ENCODE measurements at regions not wholly inside any gene's neighbourhood (a gene's known extent, or its start where the extent isn't known, plus 50 kb on each side); places are given as distances from the start of the nearest gene placed in this dataset.
A peak's percentile ranks its signal among the peaks of the same experiment; 100 is the strongest.

GRCh38 chr4:110296892-110297291 lies 98.5 kb upstream of the ELOVL6 start:
- H3K4me3 Mint-ChIP-seq (ENCODE audit: low read depth): no peak overlapping the region
- peaks cover 13% of the 10 kb centered on the region for H3K27me3 Mint-ChIP-seq (ENCODE audit: low read depth)
- H3K4me1 Mint-ChIP-seq (ENCODE audit: low read depth): peaks cover 14% of the 10 kb centered on the region
- no peak for DNase-seq (ENCODE audit: low spot score)
- H3K27ac Mint-ChIP-seq: no peak overlapping the region
- intact Hi-C loops (cut with micrococcal nuclease): loop anchor here (1.0 kb wide), 1 partner anchor 10 kb away; no protein-coding TSS in a partner anchor
- no peaks in the 10 kb centered on the region for H3K36me3 Mint-ChIP-seq (ENCODE audit: low read depth)
- H3K9me3 Mint-ChIP-seq: no peaks in the 10 kb centered on the region

GRCh38 chr4:110294165-110294564 lies 95.8 kb upstream of the ELOVL6 start:
- Mint-ChIP-seq H3K27ac (no peak overlapping the region), H3K4me1 (ENCODE audit: low read depth) (peaks cover 14% of the 10 kb centered on the region), H3K9me3 (no peaks in the 10 kb centered on the region), H3K4me3 (ENCODE audit: low read depth) (no peak overlapping the region), H3K27me3 (ENCODE audit: low read depth) (peaks cover 21% of the 10 kb centered on the region), H3K36me3 (ENCODE audit: low read depth) (no peaks in the 10 kb centered on the region)
- no peak for DNase-seq (ENCODE audit: low spot score)
- intact Hi-C loops (cut with micrococcal nuclease): no loop called here

GRCh38 chr4:110292994-110293744 lies 94.8 kb upstream of the ELOVL6 start:
- Mint-ChIP-seq H3K4me3 (ENCODE audit: low read depth) (no peak overlapping the region), H3K9me3 (no peaks in the 10 kb centered on the region), H3K36me3 (ENCODE audit: low read depth) (no peaks in the 10 kb centered on the region), H3K27ac (no peak overlapping the region), H3K27me3 (ENCODE audit: low read depth) (peaks cover 26% of the 10 kb centered on the region), H3K4me1 (ENCODE audit: low read depth) (peaks cover 14% of the 10 kb centered on the region)
- no peak for DNase-seq (ENCODE audit: low spot score)
- intact Hi-C loops (cut with micrococcal nuclease): no loop called here

- Mint-ChIP-seq H3K27ac (no peak overlapping the region), H3K27me3 (ENCODE audit: low read depth) (peaks cover 26% of the 10 kb centered on the region), H3K4me3 (ENCODE audit: low read depth) (no peak overlapping the region), H3K36me3 (ENCODE audit: low read depth) (no peaks in the 10 kb centered on the region), H3K4me1 (ENCODE audit: low read depth) (peaks cover 11% of the 10 kb centered on the region), H3K9me3 (no peaks in the 10 kb centered on the region)
- intact Hi-C loops (cut with micrococcal nuclease): no loop called here
- no peak for DNase-seq (ENCODE audit: low spot score)
Observed at GRCh38 chr4:110290511-110290910, 92.1 kb upstream of the ELOVL6 start.

- Mint-ChIP-seq H3K27me3 (ENCODE audit: low read depth) (peaks cover 33% of the 10 kb centered on the region), H3K27ac (no peak overlapping the region), H3K4me3 (ENCODE audit: low read depth) (no peak overlapping the region), H3K36me3 (ENCODE audit: low read depth) (no peaks in the 10 kb centered on the region), H3K4me1 (ENCODE audit: low read depth) (peaks cover 13% of the 10 kb centered on the region), H3K9me3 (no peaks in the 10 kb centered on the region)
- intact Hi-C loops (cut with micrococcal nuclease): loop anchor here (5.0 kb wide), 2 partner anchors 92 to 232 kb away; partner anchors contain the start of gene ELOVL6
- no peak for DNase-seq (ENCODE audit: low spot score)
Observed at GRCh38 chr4:110289601-110290100, 91.2 kb upstream of the ELOVL6 start.

GRCh38 chr4:110287130-110287529 lies 88.7 kb upstream of the ELOVL6 start:
- Mint-ChIP-seq H3K27me3 (ENCODE audit: low read depth) (peaks cover 39% of the 10 kb centered on the region), H3K4me1 (ENCODE audit: low read depth) (peaks cover 13% of the 10 kb centered on the region), H3K27ac (peak overlapping the region; percentile 69), H3K9me3 (no peaks in the 10 kb centered on the region), H3K4me3 (ENCODE audit: low read depth) (no peak overlapping the region), H3K36me3 (ENCODE audit: low read depth) (no peaks in the 10 kb centered on the region)
- intact Hi-C loops (cut with micrococcal nuclease): loop anchor here (1.0 to 5.0 kb wide), 4 partner anchors 10 to 230 kb away; partner anchors contain the start of gene ELOVL6
- no peak for DNase-seq (ENCODE audit: low spot score)

GRCh38 chr4:110278127-110278526 lies 79.7 kb upstream of the ELOVL6 start:
- Mint-ChIP-seq H3K27ac (no peak overlapping the region), H3K4me1 (ENCODE audit: low read depth) (no peaks in the 10 kb centered on the region), H3K4me3 (ENCODE audit: low read depth) (no peak overlapping the region), H3K27me3 (ENCODE audit: low read depth) (peaks cover 18% of the 10 kb centered on the region), H3K36me3 (ENCODE audit: low read depth) (no peaks in the 10 kb centered on the region), H3K9me3 (no peaks in the 10 kb centered on the region)
- no peak for DNase-seq (ENCODE audit: low spot score)
- intact Hi-C loops (cut with micrococcal nuclease): no loop called here

GRCh38 chr4:110275871-110276270 lies 77.5 kb upstream of the ELOVL6 start:
- H3K4me3 Mint-ChIP-seq (ENCODE audit: low read depth): no peak overlapping the region
- H3K27ac Mint-ChIP-seq: no peak overlapping the region
- H3K9me3 Mint-ChIP-seq: no peaks in the 10 kb centered on the region
- DNase-seq (ENCODE audit: low spot score): no peak
- H3K36me3 Mint-ChIP-seq (ENCODE audit: low read depth): no peaks in the 10 kb centered on the region
- H3K27me3 Mint-ChIP-seq (ENCODE audit: low read depth): peaks cover 14% of the 10 kb centered on the region
- H3K4me1 Mint-ChIP-seq (ENCODE audit: low read depth): no peaks in the 10 kb centered on the region
- intact Hi-C loops (cut with micrococcal nuclease): no loop called here

GRCh38 chr4:110271986-110272385 lies 73.6 kb upstream of the ELOVL6 start:
- H3K4me1 Mint-ChIP-seq (ENCODE audit: low read depth): peaks cover 11% of the 10 kb centered on the region
- intact Hi-C loops (cut with micrococcal nuclease): no loop called here
- H3K9me3 Mint-ChIP-seq: no peaks in the 10 kb centered on the region
- no peak overlapping the region for H3K4me3 Mint-ChIP-seq (ENCODE audit: low read depth)
- no peaks in the 10 kb centered on the region for H3K36me3 Mint-ChIP-seq (ENCODE audit: low read depth)
- no peak for DNase-seq (ENCODE audit: low spot score)
- H3K27ac Mint-ChIP-seq: no peak overlapping the region
- H3K27me3 Mint-ChIP-seq (ENCODE audit: low read depth): peaks cover 6% of the 10 kb centered on the region

GRCh38 chr4:110270492-110271197 lies 72.2 kb upstream of the ELOVL6 start:
- H3K27ac Mint-ChIP-seq: no peak overlapping the region
- no peaks in the 10 kb centered on the region for H3K36me3 Mint-ChIP-seq (ENCODE audit: low read depth)
- intact Hi-C loops (cut with micrococcal nuclease): no loop called here
- DNase-seq (ENCODE audit: low spot score): no peak
- no peaks in the 10 kb centered on the region for H3K9me3 Mint-ChIP-seq
- no peak overlapping the region for H3K4me3 Mint-ChIP-seq (ENCODE audit: low read depth)
- peaks cover 11% of the 10 kb centered on the region for H3K4me1 Mint-ChIP-seq (ENCODE audit: low read depth)
- H3K27me3 Mint-ChIP-seq (ENCODE audit: low read depth): peaks cover 10% of the 10 kb centered on the region

GRCh38 chr4:110268790-110269189 lies 70.4 kb upstream of the ELOVL6 start:
- peaks cover 11% of the 10 kb centered on the region for H3K4me1 Mint-ChIP-seq (ENCODE audit: low read depth)
- no peak for DNase-seq (ENCODE audit: low spot score)
- H3K27me3 Mint-ChIP-seq (ENCODE audit: low read depth): peaks cover 19% of the 10 kb centered on the region
- intact Hi-C loops (cut with micrococcal nuclease): loop anchor here (1.0 kb wide), 1 partner anchor 19 kb away; no protein-coding TSS in a partner anchor
- no peaks in the 10 kb centered on the region for H3K36me3 Mint-ChIP-seq (ENCODE audit: low read depth)
- H3K4me3 Mint-ChIP-seq (ENCODE audit: low read depth): no peak overlapping the region
- H3K9me3 Mint-ChIP-seq: no peaks in the 10 kb centered on the region
- no peak overlapping the region for H3K27ac Mint-ChIP-seq

GRCh38 chr4:110268352-110268751 lies 69.9 kb upstream of the ELOVL6 start:
- intact Hi-C loops (cut with micrococcal nuclease): loop anchor here (1.0 kb wide), 1 partner anchor 19 kb away; no protein-coding TSS in a partner anchor
- H3K36me3 Mint-ChIP-seq (ENCODE audit: low read depth): no peaks in the 10 kb centered on the region
- DNase-seq (ENCODE audit: low spot score): no peak
- peaks cover 20% of the 10 kb centered on the region for H3K27me3 Mint-ChIP-seq (ENCODE audit: low read depth)
- no peak overlapping the region for H3K27ac Mint-ChIP-seq
- H3K4me3 Mint-ChIP-seq (ENCODE audit: low read depth): no peak overlapping the region
- H3K4me1 Mint-ChIP-seq (ENCODE audit: low read depth): peaks cover 11% of the 10 kb centered on the region
- H3K9me3 Mint-ChIP-seq: no peaks in the 10 kb centered on the region

- Mint-ChIP-seq H3K9me3 (no peaks in the 10 kb centered on the region), H3K4me3 (ENCODE audit: low read depth) (no peak overlapping the region), H3K27ac (no peak overlapping the region), H3K27me3 (ENCODE audit: low read depth) (peaks cover 18% of the 10 kb centered on the region), H3K36me3 (ENCODE audit: low read depth) (no peaks in the 10 kb centered on the region), H3K4me1 (ENCODE audit: low read depth) (peaks cover 11% of the 10 kb centered on the region)
- intact Hi-C loops (cut with micrococcal nuclease): no loop called here
- no peak for DNase-seq (ENCODE audit: low spot score)
Observed at GRCh38 chr4:110266136-110266535, 67.7 kb upstream of the ELOVL6 start.
